Stimulated activated naive CD8-positive, alpha-beta T cell treated with anti-CD3 and anti-CD28 coated beads, Interleukin-15, amount 100 ng/mL, for 72 hours (primary cell): ENCODE measurements at regions not wholly inside any gene's neighbourhood (a gene's known extent, or its start where the extent isn't known, plus 50 kb on each side); places are given as distances from the start of the nearest gene placed in this dataset.

Source experiments
- ATAC-seq: fragments of 150-1000 bp; cut with Tn5 transposase; 2 replicates; pipeline ENCODE4 v1.10.0; 2021; ENCODE audit warnings: mild to moderate bottlenecking, moderate library complexity
- DNase-seq, 2 donors: peaks; one replicate each; pipeline ENCODE4 v3.0.0; 2021 to 2022
- H3K27ac Mint-ChIP-seq, 2 donors: one replicate each; pipeline ENCODE4 v1.8.0; 2022; ENCODE audit warnings: mild to moderate bottlenecking in 2 of 2, mixed read lengths in 2 of 2, moderate library complexity in 2 of 2
- H3K27me3 Mint-ChIP-seq: one replicate; pipeline ENCODE4 v1.8.0; 2022; ENCODE audit warnings: mixed read lengths
- H3K4me1 Mint-ChIP-seq: one replicate; pipeline ENCODE4 v1.8.0; 2022; ENCODE audit warnings: mild to moderate bottlenecking, mixed read lengths
- H3K4me3 Mint-ChIP-seq, 2 donors: one replicate each; pipeline ENCODE4 v1.8.0; 2022; ENCODE audit warnings: mild to moderate bottlenecking in 2 of 2, mixed read lengths in 2 of 2, moderate library complexity in 1 of 2
- H3K9me3 Mint-ChIP-seq, 2 donors: one replicate each; pipeline ENCODE4 v1.8.0; 2022; ENCODE audit warnings: mixed read lengths in 2 of 2

DNA sequence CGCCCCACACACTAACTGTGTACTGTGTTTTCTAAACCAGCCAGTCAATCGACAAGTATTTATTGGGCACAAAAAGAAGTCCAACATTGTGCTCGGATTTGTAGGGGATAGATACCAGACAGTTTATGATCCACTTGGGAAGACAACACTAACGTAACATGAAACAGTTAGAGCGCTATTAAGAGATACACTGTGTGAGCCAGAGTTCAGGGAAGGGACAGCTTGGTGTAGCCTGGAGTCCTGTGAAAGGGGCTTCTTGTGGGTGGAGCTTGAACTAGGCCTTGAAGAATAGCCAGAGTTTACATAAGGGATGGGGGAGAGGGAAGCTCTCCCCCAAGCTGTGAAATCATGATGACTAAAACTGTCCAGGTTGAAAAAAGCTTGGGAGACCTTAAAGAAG, 176.4 kb upstream of the TCF4 start:
- DNase-seq (no peak), ATAC-seq (no peak)
- Mint-ChIP-seq H3K4me3 (no peak overlapping the region), H3K4me1 (no peaks in the 10 kb centered on the region), H3K9me3 (no peaks in the 10 kb centered on the region), H3K27ac (no peak overlapping the region), H3K27me3 (no peaks in the 10 kb centered on the region)

- DNase-seq: no peak
- H3K4me3 Mint-ChIP-seq: no peak overlapping the region
- ATAC-seq: no peak
Measured at GRCh38 chr18:55763805-55764204, 175.8 kb upstream of the TCF4 start.

DNA sequence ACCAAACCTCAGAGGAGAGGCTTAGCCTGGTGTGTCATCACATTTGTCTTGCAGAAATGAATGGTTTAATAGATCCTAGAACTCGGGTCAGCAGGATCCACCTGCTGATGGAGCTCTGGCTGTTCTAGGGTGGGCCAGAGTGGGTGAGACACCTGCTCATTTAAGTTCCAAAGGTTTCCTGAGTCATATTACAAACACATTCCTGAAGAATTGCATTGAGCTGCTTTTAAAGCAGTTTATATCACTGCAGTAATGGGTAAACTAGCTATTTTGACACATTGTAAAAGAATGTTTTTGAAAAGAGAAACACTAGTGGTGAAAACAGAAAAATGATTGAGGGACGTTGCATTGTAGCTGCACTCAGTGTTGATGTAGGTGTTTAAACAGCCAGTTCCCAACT, 175.3 kb upstream of the TCF4 start:
- ATAC-seq: no peak
- no peaks in the 10 kb centered on the region for H3K4me1 Mint-ChIP-seq
- H3K27ac Mint-ChIP-seq: no peak overlapping the region
- no peaks in the 10 kb centered on the region for H3K9me3 Mint-ChIP-seq
- no peaks in the 10 kb centered on the region for H3K27me3 Mint-ChIP-seq
- no peak overlapping the region for H3K4me3 Mint-ChIP-seq
- no peak for DNase-seq

More at GRCh38 chr18:55763805-55764204, 175.8 kb upstream of the TCF4 start:
- Mint-ChIP-seq H3K27ac (no peak overlapping the region), H3K27me3 (no peaks in the 10 kb centered on the region), H3K4me1 (no peaks in the 10 kb centered on the region), H3K9me3 (no peaks in the 10 kb centered on the region)

DNA sequence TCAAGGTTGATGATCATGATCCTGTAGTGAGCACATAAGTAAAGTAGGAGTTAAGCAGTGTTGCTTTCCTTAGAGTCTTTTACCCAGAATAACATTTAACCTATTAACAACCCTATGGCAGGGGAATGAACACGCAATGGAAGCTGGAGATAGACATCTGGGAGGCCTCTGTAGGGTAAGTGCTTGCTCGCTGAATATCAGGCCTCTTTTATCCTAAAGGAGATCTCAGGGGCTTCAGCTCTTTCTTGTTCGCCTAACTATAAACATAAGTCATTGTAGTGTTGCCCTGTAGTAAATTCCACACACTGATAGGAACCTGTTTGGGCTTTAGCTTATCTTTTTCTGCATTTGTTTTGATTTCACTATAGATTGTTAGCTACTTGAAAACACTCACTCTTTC, 174.4 kb upstream of the TCF4 start:
- ATAC-seq (no peak), DNase-seq (no peak)
- Mint-ChIP-seq H3K27ac (no peak overlapping the region), H3K27me3 (no peaks in the 10 kb centered on the region), H3K4me1 (no peaks in the 10 kb centered on the region), H3K4me3 (no peak overlapping the region), H3K9me3 (no peaks in the 10 kb centered on the region)

DNA sequence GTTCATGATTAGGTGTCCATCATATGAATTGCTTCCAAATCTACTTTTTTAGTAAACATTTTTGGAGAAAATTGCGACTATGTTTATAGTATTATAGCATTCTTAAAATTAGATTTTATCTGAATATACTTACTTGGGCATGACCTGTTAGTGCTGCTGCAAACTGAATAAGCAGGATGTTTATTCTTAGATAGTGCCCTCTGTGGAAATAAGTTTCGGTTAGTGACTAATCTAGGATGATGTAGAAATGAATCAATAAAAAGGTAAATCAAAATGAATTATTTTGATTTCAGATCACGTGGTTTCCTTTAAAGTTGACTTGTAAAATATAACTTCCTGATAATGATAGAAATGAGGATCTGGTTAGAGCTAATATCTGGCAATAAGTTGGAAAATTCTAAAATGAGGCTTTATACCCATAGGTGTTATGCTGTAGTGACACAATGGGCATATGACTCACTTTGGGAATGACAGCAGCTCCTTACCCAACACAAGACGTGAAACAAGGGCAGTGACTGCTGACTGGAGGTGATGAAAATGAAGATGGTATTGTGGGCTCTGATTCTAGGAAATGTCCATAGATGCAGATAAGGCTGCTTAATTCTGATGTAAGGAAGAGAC, 165.8 kb upstream of the TCF4 start:
- DNase-seq (no peak), ATAC-seq (no peak)
- no peaks in the 10 kb centered on the region for H3K9me3 Mint-ChIP-seq

GRCh38 chr18:55751476-55751875, 163.5 kb upstream of the TCF4 start:
- Mint-ChIP-seq H3K4me1 (no peaks in the 10 kb centered on the region), H3K27me3 (no peaks in the 10 kb centered on the region), H3K4me3 (no peak overlapping the region), H3K9me3 (no peaks in the 10 kb centered on the region), H3K27ac (no peak overlapping the region)
- DNase-seq: no peak
- ATAC-seq: no peak

More for the DNA sequence above, 165.8 kb upstream of the TCF4 start:
- H3K4me1 Mint-ChIP-seq: no peaks in the 10 kb centered on the region
- no peak overlapping the region for H3K27ac Mint-ChIP-seq
- no peaks in the 10 kb centered on the region for H3K27me3 Mint-ChIP-seq
- no peak overlapping the region for H3K4me3 Mint-ChIP-seq

- DNase-seq: no peak
- Mint-ChIP-seq H3K4me3 (no peak overlapping the region), H3K4me1 (no peaks in the 10 kb centered on the region), H3K27me3 (no peaks in the 10 kb centered on the region), H3K9me3 (no peaks in the 10 kb centered on the region), H3K27ac (no peak overlapping the region)
- no peak for ATAC-seq
Measured at GRCh38 chr18:55748227-55748738, 160.3 kb upstream of the TCF4 start.

DNA sequence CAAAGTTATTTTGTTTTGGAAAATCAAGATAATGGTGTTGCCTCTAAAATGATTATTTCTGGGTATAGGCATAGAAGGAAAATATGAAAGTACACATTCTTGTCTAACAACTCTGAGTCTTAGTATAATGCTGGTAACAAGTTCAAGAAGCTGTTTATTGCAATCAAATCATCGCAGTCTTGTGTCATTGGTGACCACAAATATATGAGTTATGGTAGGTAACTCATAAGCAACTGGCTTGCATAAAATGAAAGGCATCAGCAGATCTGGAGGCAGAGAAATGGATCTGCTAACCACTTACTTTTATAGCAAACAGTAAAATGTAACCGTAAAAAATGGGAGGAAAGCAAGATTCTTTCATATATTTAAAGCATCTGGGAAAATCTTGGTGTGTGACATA, 156.2 kb upstream of the TCF4 start:
- Mint-ChIP-seq H3K9me3 (peaks cover 0 to 4% of the 10 kb centered on the region in 2 donors), H3K4me3 (no peak overlapping the region), H3K4me1 (no peaks in the 10 kb centered on the region), H3K27ac (no peak overlapping the region), H3K27me3 (no peaks in the 10 kb centered on the region)
- no peak for ATAC-seq
- DNase-seq: no peak

DNA sequence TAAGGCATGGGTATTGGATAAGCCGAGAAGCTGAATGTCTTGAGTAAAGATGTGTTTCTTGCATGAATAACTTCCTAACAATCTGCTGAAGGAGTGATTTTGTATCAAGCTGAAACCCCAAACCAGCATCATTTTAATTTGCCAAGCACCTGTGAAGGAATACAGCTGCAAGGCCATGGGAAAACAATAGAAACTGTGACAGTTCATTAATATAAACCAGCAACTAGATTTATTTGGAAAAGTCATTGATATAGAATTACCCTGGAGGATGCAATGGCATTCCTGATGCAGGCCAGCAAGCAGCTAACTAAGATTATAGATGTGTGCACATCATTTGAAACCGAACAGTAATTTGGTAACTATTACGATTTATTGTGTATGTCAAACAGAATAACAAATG, 155.7 kb upstream of the TCF4 start:
- DNase-seq: no peak
- ATAC-seq: no peak
- Mint-ChIP-seq H3K27ac (no peak overlapping the region), H3K9me3 (peaks cover 0 to 4% of the 10 kb centered on the region in 2 donors), H3K27me3 (no peaks in the 10 kb centered on the region), H3K4me3 (no peak overlapping the region), H3K4me1 (no peaks in the 10 kb centered on the region)

DNA sequence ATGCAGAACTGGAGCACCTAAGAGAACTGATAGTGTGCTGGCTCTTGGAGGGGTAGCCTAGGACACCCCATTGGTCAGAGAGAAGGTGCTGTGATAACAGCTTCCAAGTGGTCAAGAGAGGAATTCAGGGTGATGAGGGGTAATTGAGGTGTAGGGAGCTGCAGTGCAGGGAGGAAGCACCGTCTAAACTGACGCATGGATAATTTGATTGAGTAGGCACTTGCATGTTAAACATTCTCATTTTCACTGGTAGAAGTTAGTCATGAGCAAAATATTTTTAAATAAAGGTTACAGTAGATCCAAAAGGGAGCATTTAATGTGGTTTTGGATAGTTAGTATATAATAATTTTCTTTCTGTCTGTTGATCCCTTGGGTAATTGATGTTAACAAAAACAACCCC, 155.1 kb upstream of the TCF4 start:
- Mint-ChIP-seq H3K27ac (no peak overlapping the region), H3K4me1 (no peaks in the 10 kb centered on the region), H3K9me3 (peaks cover 0 to 4% of the 10 kb centered on the region in 2 donors), H3K27me3 (no peaks in the 10 kb centered on the region), H3K4me3 (no peak overlapping the region)
- DNase-seq (no peak), ATAC-seq (no peak)

DNA sequence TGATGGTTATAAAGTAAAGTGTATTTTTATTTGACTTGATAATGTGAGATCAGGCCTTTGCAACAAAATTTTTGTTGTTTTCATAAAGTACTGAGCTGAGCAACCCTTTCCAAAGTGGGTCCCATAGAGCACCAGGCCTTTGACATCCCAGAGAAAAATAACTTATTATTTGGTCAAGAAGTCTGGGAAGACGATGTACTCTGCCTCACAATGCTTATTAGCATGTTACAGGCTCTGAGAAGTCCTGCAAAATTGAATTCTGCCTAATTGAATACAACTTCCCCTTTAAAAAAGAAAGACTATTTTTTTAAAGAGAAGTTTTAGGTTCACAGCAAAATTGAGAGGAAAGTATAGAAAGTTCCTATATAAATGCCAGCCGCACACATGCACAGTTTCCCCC, 151.5 kb upstream of the TCF4 start:
- Mint-ChIP-seq H3K9me3 (peaks cover 0 to 4% of the 10 kb centered on the region in 2 donors), H3K27me3 (no peaks in the 10 kb centered on the region), H3K27ac (no peak overlapping the region), H3K4me3 (no peak overlapping the region), H3K4me1 (no peaks in the 10 kb centered on the region)
- ATAC-seq (no peak), DNase-seq (no peak)

DNA sequence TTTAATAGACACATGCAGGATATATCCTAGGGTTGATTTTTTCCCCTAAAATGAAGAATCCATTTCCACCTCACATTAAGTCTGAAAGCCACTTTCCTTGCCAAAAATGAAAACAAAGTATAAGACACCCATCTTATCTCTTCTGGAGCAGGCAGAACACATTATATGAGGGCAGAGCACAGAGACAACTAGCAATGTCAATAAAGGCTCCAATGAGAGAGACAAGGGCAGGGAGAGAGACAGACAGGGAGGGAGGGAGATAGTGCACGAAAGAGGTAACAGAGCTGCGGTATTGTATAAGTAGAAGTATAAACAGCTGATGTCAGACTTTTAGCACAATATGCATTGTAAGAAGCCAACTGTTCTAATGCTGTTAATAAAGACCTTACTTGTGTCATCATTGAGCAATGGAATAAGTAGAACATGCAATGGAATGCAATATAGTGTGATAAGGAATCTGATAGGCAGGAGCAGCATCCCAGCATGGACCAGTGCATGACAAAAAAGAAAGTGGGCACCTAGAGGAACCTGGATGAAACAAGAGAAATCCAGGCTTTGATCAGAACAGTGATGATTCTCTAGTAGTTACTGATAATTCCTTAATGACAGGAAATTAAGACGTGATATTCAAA, 150.6 kb upstream of the TCF4 start:
- no peak overlapping the region for H3K27ac Mint-ChIP-seq
- no peaks in the 10 kb centered on the region for H3K4me1 Mint-ChIP-seq
- H3K9me3 Mint-ChIP-seq: peaks cover 0 to 4% of the 10 kb centered on the region in 2 donors
- no peak overlapping the region for H3K4me3 Mint-ChIP-seq
- no peak for DNase-seq
- H3K27me3 Mint-ChIP-seq: no peaks in the 10 kb centered on the region
- ATAC-seq: no peak

DNA sequence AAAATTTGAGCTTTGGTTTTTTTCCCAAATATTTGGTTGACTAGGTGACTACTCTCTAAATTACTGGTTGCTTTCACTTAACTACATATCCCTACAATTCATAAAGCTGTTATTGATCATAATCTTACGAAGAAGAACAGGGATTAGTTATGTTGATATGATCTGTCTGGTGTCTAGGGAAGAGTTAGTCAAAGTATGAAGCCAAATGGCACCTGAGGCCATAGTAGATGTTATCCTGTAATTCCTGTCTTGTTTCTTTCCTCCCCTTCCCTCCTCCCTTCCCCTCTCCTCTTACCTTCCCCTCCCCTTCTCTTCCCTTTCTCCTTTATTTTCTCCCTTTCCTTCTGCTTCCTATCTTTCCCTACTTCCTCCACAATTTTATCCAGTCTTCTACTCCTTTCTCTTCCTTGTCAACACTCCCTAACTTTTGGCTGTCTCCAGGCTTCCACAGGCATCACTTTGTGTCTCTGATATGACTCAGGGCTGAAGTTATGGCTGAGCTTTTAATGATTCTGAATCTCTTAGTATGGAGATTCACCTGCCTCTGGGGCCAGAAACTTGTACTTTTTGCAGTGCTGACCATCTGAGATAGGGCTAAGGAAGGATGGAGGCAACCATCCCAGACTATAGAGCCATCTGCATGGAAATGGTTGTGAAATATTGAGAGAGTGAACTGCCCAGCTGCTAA, 149.9 kb upstream of the TCF4 start:
- H3K4me1 Mint-ChIP-seq: no peaks in the 10 kb centered on the region
- ATAC-seq: no peak
- peaks cover 0 to 4% of the 10 kb centered on the region in 2 donors for H3K9me3 Mint-ChIP-seq
- no peak overlapping the region for H3K27ac Mint-ChIP-seq
- no peaks in the 10 kb centered on the region for H3K27me3 Mint-ChIP-seq
- H3K4me3 Mint-ChIP-seq: no peak overlapping the region
- DNase-seq: no peak

GRCh38 chr18:55737266-55737665, 149.3 kb upstream of the TCF4 start:
- H3K4me1 Mint-ChIP-seq: no peaks in the 10 kb centered on the region

GRCh38 chr18:55735969-55736368, 148.0 kb upstream of the TCF4 start:
- Mint-ChIP-seq H3K4me1 (no peaks in the 10 kb centered on the region), H3K9me3 (no peaks in the 10 kb centered on the region), H3K27me3 (no peaks in the 10 kb centered on the region), H3K4me3 (no peak overlapping the region), H3K27ac (no peak overlapping the region)
- DNase-seq (no peak), ATAC-seq (no peak)

More at GRCh38 chr18:55737266-55737665, 149.3 kb upstream of the TCF4 start:
- no peaks in the 10 kb centered on the region for H3K9me3 Mint-ChIP-seq
- DNase-seq: no peak
- no peak for ATAC-seq
- no peak overlapping the region for H3K4me3 Mint-ChIP-seq
- H3K27ac Mint-ChIP-seq: no peak overlapping the region
- no peaks in the 10 kb centered on the region for H3K27me3 Mint-ChIP-seq

DNA sequence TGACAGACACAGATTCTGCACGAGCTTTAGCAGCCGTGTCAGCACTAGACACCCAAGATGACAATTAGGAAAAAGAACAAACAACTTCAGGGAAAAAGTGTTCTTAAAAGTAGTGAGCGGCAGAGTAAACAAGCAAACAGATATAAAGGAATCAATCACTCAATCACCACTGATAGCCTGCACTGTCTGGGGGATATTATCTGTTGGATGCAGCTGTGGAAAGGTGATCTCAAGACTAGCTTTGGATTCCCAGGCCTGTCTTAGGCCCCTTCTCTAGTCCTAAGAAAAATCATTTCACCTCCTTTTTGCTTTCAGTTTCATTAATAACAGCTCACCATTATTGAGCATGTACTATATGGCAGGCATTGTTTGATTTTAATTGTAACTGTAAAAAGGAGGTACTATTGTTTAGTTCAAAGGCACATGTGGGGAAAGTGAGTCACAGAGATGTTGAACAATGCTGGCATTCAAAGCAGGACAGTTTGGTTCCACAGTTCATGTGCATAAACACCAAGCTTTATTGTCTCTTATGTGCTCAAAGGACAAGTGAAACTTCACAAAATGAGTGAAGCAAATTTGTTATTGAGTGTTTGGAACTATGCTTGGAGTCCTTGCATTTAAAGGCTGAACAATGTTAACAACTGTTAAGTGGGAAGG, 147.3 kb upstream of the TCF4 start:
- no peak overlapping the region for H3K27ac Mint-ChIP-seq
- no peak for ATAC-seq
- H3K4me3 Mint-ChIP-seq: no peak overlapping the region
- no peaks in the 10 kb centered on the region for H3K4me1 Mint-ChIP-seq
- no peaks in the 10 kb centered on the region for H3K27me3 Mint-ChIP-seq
- no peak for DNase-seq
- no peaks in the 10 kb centered on the region for H3K9me3 Mint-ChIP-seq
